WTC11 (cell line): ENCODE measurements at regions not wholly inside any gene's neighbourhood (a gene's known extent, or its start where the extent isn't known, plus 50 kb on each side); places are given as distances from the start of the nearest gene placed in this dataset.

ENCODE experiments used
- ATAC-seq: fragments of 200-7000 bp; cut with Tn5 transposase; 2 replicates; pipeline ENCODE4 v1.10.0; 2021; ENCODE audit warnings: mild to moderate bottlenecking, moderate library complexity
- CTCF ChIA-PET: fragments of 300-600 bp; sonication (Branson Sonifier 250); formaldehyde crosslinking; loops from one replicate; lab custom pipeline; 2021; ENCODE audit warnings: antibody characterized with exemption; lab: Charles Lee
- POLR2A ChIA-PET: fragments of 350-600 bp; sonication (Branson Sonifier 250); formaldehyde crosslinking; loops from one replicate; lab custom pipeline; 2021; ENCODE audit warnings: antibody characterized with exemption; lab: Charles Lee
- DNase-seq: peaks from one replicate; pipeline ENCODE4 v3.0.0; 2021; ENCODE audit warnings: low spot score
- H3K27ac Mint-ChIP-seq: 2 replicates; pipeline ENCODE4 v1.8.0; 2021; ENCODE audit warnings: mixed read lengths
- H3K27me3 Mint-ChIP-seq: 2 replicates; pipeline ENCODE4 v1.8.0; 2021; ENCODE audit warnings: low read depth, mild to moderate bottlenecking, moderate library complexity, mixed read lengths
- H3K36me3 Mint-ChIP-seq: 2 replicates; pipeline ENCODE4 v1.8.0; 2021; ENCODE audit warnings: mixed read lengths
- H3K4me1 Mint-ChIP-seq: 2 replicates; pipeline ENCODE4 v1.8.0; 2022; ENCODE audit warnings: mixed read lengths
- H3K4me3 Mint-ChIP-seq: 2 replicates; pipeline ENCODE4 v1.8.0; 2021; ENCODE audit warnings: mild to moderate bottlenecking, moderate library complexity, mixed read lengths
- H3K9me3 Mint-ChIP-seq: 2 replicates; pipeline ENCODE4 v1.8.0; 2021; ENCODE audit warnings: mixed read lengths
- ATF3 ChIP-seq: sonication (generic); formaldehyde crosslinking; conservative IDR thresholded peaks from 2 replicates; pipeline ENCODE4 v1.8.1; 2022; ENCODE audit warnings: mild to moderate bottlenecking, missing genetic modification reagents
- CTCF ChIP-seq: fragments of 200-600 bp; IDR thresholded peaks from 2 replicates; pipeline ENCODE4 v1.8.0; 2022; ENCODE audit warnings: antibody characterized with exemption
- ETV6 ChIP-seq: sonication (generic); formaldehyde crosslinking; IDR thresholded peaks from 2 replicates; pipeline ENCODE4 v1.8.1; 2022; ENCODE audit warnings: mild to moderate bottlenecking, missing genetic modification reagents
- FOXP1 ChIP-seq: sonication (generic); formaldehyde crosslinking; IDR thresholded peaks from 2 replicates; pipeline ENCODE4 v1.8.0; 2022; ENCODE audit warnings: missing genetic modification reagents, mild to moderate bottlenecking, moderate library complexity, borderline replicate concordance
- FOXP4 ChIP-seq: sonication (generic); formaldehyde crosslinking; IDR thresholded peaks from 2 replicates; pipeline ENCODE4 v1.8.0; 2022; ENCODE audit warnings: mild to moderate bottlenecking, missing genetic modification reagents
- GTF2I ChIP-seq: fragments of 250-450 bp; sonication (Bioruptor Pico); conservative IDR thresholded peaks from 2 replicates; pipeline ENCODE4 v1.4.0; 2021; ENCODE audit warnings: mild to moderate bottlenecking
- MYBL2 ChIP-seq: sonication (generic); formaldehyde crosslinking; IDR thresholded peaks from 2 replicates; pipeline ENCODE4 v1.8.1; 2023; ENCODE audit warnings: mild to moderate bottlenecking, moderate library complexity, missing genetic modification reagents
- NR3C1 ChIP-seq: sonication (generic); formaldehyde crosslinking; conservative IDR thresholded peaks from 2 replicates; pipeline ENCODE4 v1.8.1; 2023; ENCODE audit warnings: low read depth, mild to moderate bottlenecking, missing genetic modification reagents
- OVOL2 ChIP-seq: fragments of 250-450 bp; sonication (Bioruptor Pico); IDR thresholded peaks from 2 replicates; pipeline ENCODE4 v1.9.0; 2021; ENCODE audit warnings: mild to moderate bottlenecking, borderline replicate concordance
- PRRX2 ChIP-seq: fragments of 250-450 bp; sonication (Bioruptor Pico); IDR thresholded peaks from 2 replicates; pipeline ENCODE4 v1.8.0; 2021; ENCODE audit warnings: mild to moderate bottlenecking
- ZNF138 ChIP-seq: sonication (generic); formaldehyde crosslinking; conservative IDR thresholded peaks from 2 replicates; pipeline ENCODE4 v1.8.1; 2022; ENCODE audit warnings: mild to moderate bottlenecking, moderate library complexity, missing genetic modification reagents
- ZNF232 ChIP-seq: sonication (generic); formaldehyde crosslinking; IDR thresholded peaks from 2 replicates; pipeline ENCODE4 v1.8.0; 2022; ENCODE audit warnings: mild to moderate bottlenecking, missing genetic modification reagents
- TF ChIP-seq, protein P1 (sequence below): sonication (generic); formaldehyde crosslinking; IDR thresholded peaks from 2 replicates; pipeline ENCODE4 v1.8.0; 2022; ENCODE audit warnings: missing genetic modification reagents
- TF ChIP-seq, protein P2 (sequence below): sonication (generic); formaldehyde crosslinking; IDR thresholded peaks from 2 replicates; pipeline ENCODE4 v1.8.0; 2022; ENCODE audit warnings: mild to moderate bottlenecking, missing genetic modification reagents
- TF ChIP-seq, protein P3 (sequence below): sonication (generic); formaldehyde crosslinking; IDR thresholded peaks from 2 replicates; pipeline ENCODE4 v1.8.0; 2023; ENCODE audit warnings: missing genetic modification reagents
- TF ChIP-seq, protein P4 (sequence below): fragments of 250-450 bp; sonication (Bioruptor Pico); IDR thresholded peaks from 2 replicates; pipeline ENCODE4 v2.1.2; 2022; ENCODE audit warnings: mild to moderate bottlenecking, moderate library complexity

- TF ChIP-seq PRRX2 (CRISPR knock-in tag) (no peak), GTF2I (CRISPR knock-in tag) (no peak), FOXP1 (CRISPR knock-in tag) (no peak), MYBL2 (CRISPR knock-in tag) (no peak), FOXP4 (CRISPR knock-in tag) (no peak), ZNF232 (CRISPR knock-in tag) (no peak), OVOL2 (CRISPR knock-in tag) (no peak), NR3C1 (no peak), ATF3 (CRISPR knock-in tag) (no peak), CTCF (no peak), ETV6 (no peak), ZNF138 (CRISPR knock-in tag) (no peak)
- TF ChIP-seq, protein P1, sequence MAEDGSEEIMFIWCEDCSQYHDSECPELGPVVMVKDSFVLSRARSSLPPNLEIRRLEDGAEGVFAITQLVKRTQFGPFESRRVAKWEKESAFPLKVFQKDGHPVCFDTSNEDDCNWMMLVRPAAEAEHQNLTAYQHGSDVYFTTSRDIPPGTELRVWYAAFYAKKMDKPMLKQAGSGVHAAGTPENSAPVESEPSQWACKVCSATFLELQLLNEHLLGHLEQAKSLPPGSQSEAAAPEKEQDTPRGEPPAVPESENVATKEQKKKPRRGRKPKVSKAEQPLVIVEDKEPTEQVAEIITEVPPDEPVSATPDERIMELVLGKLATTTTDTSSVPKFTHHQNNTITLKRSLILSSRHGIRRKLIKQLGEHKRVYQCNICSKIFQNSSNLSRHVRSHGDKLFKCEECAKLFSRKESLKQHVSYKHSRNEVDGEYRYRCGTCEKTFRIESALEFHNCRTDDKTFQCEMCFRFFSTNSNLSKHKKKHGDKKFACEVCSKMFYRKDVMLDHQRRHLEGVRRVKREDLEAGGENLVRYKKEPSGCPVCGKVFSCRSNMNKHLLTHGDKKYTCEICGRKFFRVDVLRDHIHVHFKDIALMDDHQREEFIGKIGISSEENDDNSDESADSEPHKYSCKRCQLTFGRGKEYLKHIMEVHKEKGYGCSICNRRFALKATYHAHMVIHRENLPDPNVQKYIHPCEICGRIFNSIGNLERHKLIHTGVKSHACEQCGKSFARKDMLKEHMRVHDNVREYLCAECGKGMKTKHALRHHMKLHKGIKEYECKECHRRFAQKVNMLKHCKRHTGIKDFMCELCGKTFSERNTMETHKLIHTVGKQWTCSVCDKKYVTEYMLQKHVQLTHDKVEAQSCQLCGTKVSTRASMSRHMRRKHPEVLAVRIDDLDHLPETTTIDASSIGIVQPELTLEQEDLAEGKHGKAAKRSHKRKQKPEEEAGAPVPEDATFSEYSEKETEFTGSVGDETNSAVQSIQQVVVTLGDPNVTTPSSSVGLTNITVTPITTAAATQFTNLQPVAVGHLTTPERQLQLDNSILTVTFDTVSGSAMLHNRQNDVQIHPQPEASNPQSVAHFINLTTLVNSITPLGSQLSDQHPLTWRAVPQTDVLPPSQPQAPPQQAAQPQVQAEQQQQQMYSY (CRISPR knock-in tag) = no peak
- TF ChIP-seq, protein P2, sequence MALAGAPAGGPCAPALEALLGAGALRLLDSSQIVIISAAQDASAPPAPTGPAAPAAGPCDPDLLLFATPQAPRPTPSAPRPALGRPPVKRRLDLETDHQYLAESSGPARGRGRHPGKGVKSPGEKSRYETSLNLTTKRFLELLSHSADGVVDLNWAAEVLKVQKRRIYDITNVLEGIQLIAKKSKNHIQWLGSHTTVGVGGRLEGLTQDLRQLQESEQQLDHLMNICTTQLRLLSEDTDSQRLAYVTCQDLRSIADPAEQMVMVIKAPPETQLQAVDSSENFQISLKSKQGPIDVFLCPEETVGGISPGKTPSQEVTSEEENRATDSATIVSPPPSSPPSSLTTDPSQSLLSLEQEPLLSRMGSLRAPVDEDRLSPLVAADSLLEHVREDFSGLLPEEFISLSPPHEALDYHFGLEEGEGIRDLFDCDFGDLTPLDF (CRISPR knock-in tag) = no peak
- TF ChIP-seq, protein P3, sequence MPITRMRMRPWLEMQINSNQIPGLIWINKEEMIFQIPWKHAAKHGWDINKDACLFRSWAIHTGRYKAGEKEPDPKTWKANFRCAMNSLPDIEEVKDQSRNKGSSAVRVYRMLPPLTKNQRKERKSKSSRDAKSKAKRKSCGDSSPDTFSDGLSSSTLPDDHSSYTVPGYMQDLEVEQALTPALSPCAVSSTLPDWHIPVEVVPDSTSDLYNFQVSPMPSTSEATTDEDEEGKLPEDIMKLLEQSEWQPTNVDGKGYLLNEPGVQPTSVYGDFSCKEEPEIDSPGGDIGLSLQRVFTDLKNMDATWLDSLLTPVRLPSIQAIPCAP (CRISPR knock-in tag) = no peak
- TF ChIP-seq, protein P4, sequence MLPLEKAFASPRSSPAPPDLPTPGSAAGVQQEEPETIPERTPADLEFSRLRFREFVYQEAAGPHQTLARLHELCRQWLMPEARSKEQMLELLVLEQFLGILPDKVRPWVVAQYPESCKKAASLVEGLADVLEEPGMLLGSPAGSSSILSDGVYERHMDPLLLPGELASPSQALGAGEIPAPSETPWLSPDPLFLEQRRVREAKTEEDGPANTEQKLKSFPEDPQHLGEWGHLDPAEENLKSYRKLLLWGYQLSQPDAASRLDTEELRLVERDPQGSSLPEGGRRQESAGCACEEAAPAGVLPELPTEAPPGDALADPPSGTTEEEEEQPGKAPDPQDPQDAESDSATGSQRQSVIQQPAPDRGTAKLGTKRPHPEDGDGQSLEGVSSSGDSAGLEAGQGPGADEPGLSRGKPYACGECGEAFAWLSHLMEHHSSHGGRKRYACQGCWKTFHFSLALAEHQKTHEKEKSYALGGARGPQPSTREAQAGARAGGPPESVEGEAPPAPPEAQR (CRISPR knock-in tag) = no peak
- H3K9me3 Mint-ChIP-seq = peaks cover 8% of the 10 kb centered on the region; the same call in 1 of the 2 replicates
- ATAC-seq (no peak), DNase-seq (no peak)
- H3K4me3 Mint-ChIP-seq = no peak overlapping the region
- H3K27ac Mint-ChIP-seq = no peak overlapping the region
- peaks cover 26% of the 10 kb centered on the region for H3K4me1 Mint-ChIP-seq
- no peaks in the 10 kb centered on the region for H3K27me3 Mint-ChIP-seq
- POLR2A ChIA-PET = no interaction called here
- no peaks in the 10 kb centered on the region for H3K36me3 Mint-ChIP-seq
- CTCF ChIA-PET = no interaction called here
These were observed 441.6 kb upstream of the NAALADL2 start for GRCh38 chr3:174417573-174417972.
